DND-41 (cell line): ENCODE measurements at regions not wholly inside any gene's neighbourhood (a gene's known extent, or its start where the extent isn't known, plus 50 kb on each side); places are given as distances from the start of the nearest gene placed in this dataset.

Experiments
- ATAC-seq: fragments of 200-7000 bp; cut with Tn5 transposase; 3 replicates; pipeline ENCODE4 v1.9.1; 2021; ENCODE audit warnings: low read depth; ENCODE audit not compliant: insufficient read depth
- DNase-seq: peaks from one replicate; pipeline ENCODE4 v3.0.0-alpha.2; 2020
- H2AFZ ChIP-seq: 2 replicates; pipeline ENCODE4 v1.6.0; 2012; ENCODE audit warnings: low read depth, low read length
- H3K27ac ChIP-seq: 2 replicates; pipeline ENCODE4 v1.5.1; 2012; ENCODE audit warnings: low read length, inconsistent platforms
- H3K27me3 ChIP-seq: fragments of 200-600 bp; sonication (generic); 2 replicates; pipeline ENCODE4 v1.6.0; 2012; ENCODE audit warnings: low read length, mild to moderate bottlenecking, inconsistent platforms; ENCODE audit not compliant: insufficient read depth, poor library complexity
- H3K36me3 ChIP-seq: 2 replicates; pipeline ENCODE4 v1.5.1; 2012; ENCODE audit warnings: low read length, inconsistent platforms; ENCODE audit not compliant: insufficient read depth
- H3K4me1 ChIP-seq: 2 replicates; pipeline ENCODE4 v1.5.1; 2012; ENCODE audit warnings: mild to moderate bottlenecking, low read length; ENCODE audit not compliant: insufficient read depth
- H3K4me2 ChIP-seq: 2 replicates; pipeline ENCODE4 v1.6.0; 2012; ENCODE audit warnings: mild to moderate bottlenecking, moderate library complexity, low read length, inconsistent platforms; ENCODE audit not compliant: insufficient read depth
- H3K4me3 ChIP-seq, 2 experiments: fragments of 200-600 bp in 1 of 2; shearing (Covaris generic) in 1 of 2; 2 replicates each; pipeline ENCODE4 v1.5.1; 2012 to 2016; ENCODE audit warnings: inconsistent platforms in 2 of 2, low read length in 2 of 2, mild to moderate bottlenecking in 2 of 2, low read depth in 1 of 2, moderate library complexity in 1 of 2
- H3K79me2 ChIP-seq: 2 replicates; pipeline ENCODE4 v1.6.0; 2012; ENCODE audit warnings: low read length, inconsistent platforms; ENCODE audit not compliant: insufficient read depth
- H3K9ac ChIP-seq: 2 replicates; pipeline ENCODE4 v1.6.0; 2012; ENCODE audit warnings: low read depth, mild to moderate bottlenecking, inconsistent platforms, low read length, moderate library complexity
- H3K9me3 ChIP-seq: 2 replicates; pipeline ENCODE4 v1.5.1; 2012; ENCODE audit warnings: low read length, moderate library complexity, mild to moderate bottlenecking, inconsistent platforms; ENCODE audit not compliant: insufficient read depth, severe bottlenecking
- H4K20me1 ChIP-seq: 2 replicates; pipeline ENCODE4 v1.6.0; 2012; ENCODE audit warnings: low read length; ENCODE audit not compliant: insufficient read depth
- CTCF ChIP-seq: IDR thresholded peaks from 2 replicates; pipeline ENCODE4 v1.5.1; 2012; ENCODE audit warnings: borderline replicate concordance, low read length, moderate library complexity, mild to moderate bottlenecking; ENCODE audit not compliant: poor library complexity, severe bottlenecking; ENCODE audit errors: extremely low read depth
- EZH2 ChIP-seq: IDR thresholded peaks from 3 replicates; pipeline ENCODE4 v1.6.1; 2012; ENCODE audit warnings: borderline replicate concordance, low read depth, mild to moderate bottlenecking, moderate library complexity, low read length, inconsistent platforms; ENCODE audit not compliant: severe bottlenecking

- Histone ChIP-seq H3K79me2 (no peaks in the 10 kb centered on the region), H2AFZ (no peak overlapping the region), H4K20me1 (no peaks in the 10 kb centered on the region), H3K4me3 (no peak overlapping the region), H3K4me2 (no peak overlapping the region), H3K27me3 (no peaks in the 10 kb centered on the region), H3K27ac (no peak overlapping the region), H3K9ac (no peak overlapping the region), H3K9me3 (no peaks in the 10 kb centered on the region), H3K36me3 (no peaks in the 10 kb centered on the region), H3K4me1 (no peaks in the 10 kb centered on the region)
- DNase-seq = no peak
- no peak for TF ChIP-seq CTCF
- TF ChIP-seq EZH2 = no peak
- ATAC-seq = no peak
Measured at GRCh38 chr2:128549646-128550260, 231.1 kb upstream of the HS6ST1 start.

GRCh38 chr2:128550389-128550788 lies 231.7 kb upstream of the HS6ST1 start:
- H3K36me3 ChIP-seq = no peaks in the 10 kb centered on the region
- H3K9ac ChIP-seq = no peak overlapping the region
- no peak overlapping the region for H2AFZ ChIP-seq
- no peak overlapping the region for H3K27ac ChIP-seq
- H3K4me3 ChIP-seq = no peak overlapping the region
- no peaks in the 10 kb centered on the region for H4K20me1 ChIP-seq
- no peak overlapping the region for H3K4me2 ChIP-seq
- ATAC-seq (no peak), DNase-seq (no peak)
- H3K4me1 ChIP-seq = no peaks in the 10 kb centered on the region
- no peaks in the 10 kb centered on the region for H3K79me2 ChIP-seq
- H3K27me3 ChIP-seq = no peaks in the 10 kb centered on the region
- no peaks in the 10 kb centered on the region for H3K9me3 ChIP-seq
- TF ChIP-seq EZH2 (no peak), CTCF (no peak)

GRCh38 chr2:128550801-128551416 lies 232.2 kb upstream of the HS6ST1 start:
- no peak overlapping the region for H3K9ac ChIP-seq
- ATAC-seq (no peak), DNase-seq (no peak)
- no peak for TF ChIP-seq CTCF
- TF ChIP-seq EZH2 = no peak
- no peak overlapping the region for H3K4me2 ChIP-seq
- no peak overlapping the region for H2AFZ ChIP-seq
- no peaks in the 10 kb centered on the region for H3K9me3 ChIP-seq
- no peaks in the 10 kb centered on the region for H4K20me1 ChIP-seq
- no peaks in the 10 kb centered on the region for H3K36me3 ChIP-seq
- H3K27me3 ChIP-seq = no peaks in the 10 kb centered on the region
- no peaks in the 10 kb centered on the region for H3K79me2 ChIP-seq
- no peak overlapping the region for H3K4me3 ChIP-seq
- no peak overlapping the region for H3K27ac ChIP-seq
- no peaks in the 10 kb centered on the region for H3K4me1 ChIP-seq
